Endothelial cell of umbilical vein (primary cell): ENCODE measurements at regions not wholly inside any gene's neighbourhood (a gene's known extent, or its start where the extent isn't known, plus 50 kb on each side); places are given as distances from the start of the nearest gene placed in this dataset.
A peak's percentile ranks its signal among the peaks of the same experiment; 100 is the strongest.

Source experiments
- BruUV-seq: library from RNA; stranded (reverse); fragments of 400-500 nt; replicated peaks from 2 replicates; lab custom pipeline; 2021; lab: Mats Ljungman, UMichigan
- CTCF ChIA-PET: fragments of 300-600, 350-600 bp; sonication (Branson Sonifier 250); formaldehyde crosslinking; loops from one replicate; lab custom pipeline; 2021; ENCODE audit warnings: antibody characterized with exemption, inconsistent platforms; lab: Charles Lee
- POLR2A ChIA-PET: fragments of 300-600, 350-600 bp; sonication (Branson Sonifier 250); formaldehyde crosslinking; loops from one replicate; lab custom pipeline; 2021; ENCODE audit warnings: antibody characterized with exemption, inconsistent platforms; lab: Charles Lee
- DNase-seq: peaks from one replicate; pipeline ENCODE4 v3.0.0-alpha.2; 2011; ENCODE audit warnings: low read depth, low spot score
- FAIRE-seq: peaks from 2 replicates; lab custom pipeline; 2011; peaks lifted over from hg19 to GRCh38; lab: Jason Lieb, UNC
- H2AFZ ChIP-seq: 2 replicates; pipeline ENCODE4 v1.6.0; 2012; ENCODE audit warnings: low read depth, low read length, control low read depth, inconsistent platforms
- H3K27ac ChIP-seq: 2 replicates; pipeline ENCODE4 v1.5.1; 2011; ENCODE audit warnings: low read depth, mild to moderate bottlenecking, control low read depth, low read length, moderate library complexity; ENCODE audit not compliant: insufficient read depth
- H3K27me3 ChIP-seq, 2 experiments: 2 replicates each; pipeline versions ENCODE4 v1.6.0 to v1.6.1; 2011; ENCODE audit warnings: low read length in 2 of 2, mixed read lengths in 1 of 2; ENCODE audit not compliant: control insufficient read depth in 2 of 2, insufficient read depth in 2 of 2
- H3K36me3 ChIP-seq, 2 experiments: 2 replicates in 1 of 2; 3 replicates in 1 of 2; pipeline ENCODE4 v1.5.1; 2011; ENCODE audit warnings: low read length in 2 of 2, mild to moderate bottlenecking in 1 of 2, moderate library complexity in 1 of 2; ENCODE audit not compliant: control insufficient read depth in 2 of 2, insufficient read depth in 2 of 2; ENCODE audit errors: extremely low read depth in 1 of 2
- H3K4me1 ChIP-seq: 3 replicates; pipeline ENCODE4 v1.5.1; 2011; ENCODE audit warnings: mild to moderate bottlenecking, low read length; ENCODE audit not compliant: control insufficient read depth, insufficient read depth; ENCODE audit errors: extremely low read depth
- H3K4me2 ChIP-seq: 2 replicates; pipeline ENCODE4 v1.6.1; 2011; ENCODE audit warnings: low read length, control low read depth, mixed read lengths; ENCODE audit not compliant: insufficient read depth
- H3K4me3 ChIP-seq, 3 experiments: fragments of 200-600 bp in 1 of 3; sonication (generic), shearing (Covaris generic) in 1 of 3; replicated peaks in 1 of 3; 2 replicates each; pipeline ENCODE4 v1.5.1; 2011 to 2016; ENCODE audit warnings: control low read depth in 3 of 3, low read length in 3 of 3, mild to moderate bottlenecking in 2 of 3, inconsistent platforms in 1 of 3, low read depth in 1 of 3, moderate library complexity in 1 of 3; ENCODE audit not compliant: insufficient read depth in 1 of 3
- H3K79me2 ChIP-seq: 2 replicates; pipeline ENCODE4 v1.6.0; 2012; ENCODE audit warnings: low read length, inconsistent platforms; ENCODE audit not compliant: control insufficient read depth, insufficient read depth
- H3K9ac ChIP-seq: replicated peaks from 2 replicates; pipeline ENCODE3; 2011; ENCODE audit warnings: low read length, control low read depth; ENCODE audit not compliant: insufficient read depth; ENCODE audit errors: extremely low read depth
- H3K9me1 ChIP-seq: replicated peaks from 3 replicates; pipeline ENCODE4 v1.6.0; 2011; ENCODE audit warnings: mild to moderate bottlenecking, low read length; ENCODE audit not compliant: control insufficient read depth, insufficient read depth; ENCODE audit errors: extremely low read depth
- H3K9me3 ChIP-seq: replicated peaks from 2 replicates; pipeline ENCODE4 v1.5.1; 2012; ENCODE audit warnings: low read length, inconsistent platforms; ENCODE audit not compliant: control insufficient read depth, insufficient read depth
- H4K20me1 ChIP-seq: replicated peaks from 2 replicates; pipeline ENCODE3; 2011; ENCODE audit warnings: mild to moderate bottlenecking, low read length; ENCODE audit not compliant: control insufficient read depth, insufficient read depth; ENCODE audit errors: extremely low read depth
- FOS ChIP-seq: IDR thresholded peaks from 2 replicates; pipeline ENCODE4 v1.6.1; 2011; ENCODE audit warnings: mild to moderate bottlenecking, low read length, moderate library complexity, borderline replicate concordance; ENCODE audit not compliant: insufficient read depth
- GATA2 ChIP-seq: IDR thresholded peaks from 2 replicates; pipeline ENCODE4 v1.7.0; 2011; ENCODE audit warnings: low read depth, mild to moderate bottlenecking, moderate library complexity, mixed read lengths, low read length; ENCODE audit not compliant: insufficient read length, insufficient read depth
- JUN ChIP-seq: IDR thresholded peaks from 2 replicates; pipeline ENCODE4 v1.6.1; 2011; ENCODE audit warnings: borderline replicate concordance, low read depth; ENCODE audit not compliant: insufficient read length, insufficient read depth
- MYC ChIP-seq: IDR thresholded peaks from one replicate; pipeline ENCODE4 v1.6.1; 2011; ENCODE audit warnings: mild to moderate bottlenecking, low read depth, low read length
- POLR2A ChIP-seq: IDR thresholded peaks from 2 replicates; pipeline ENCODE4 v1.6.1; 2012; ENCODE audit warnings: low read depth, mild to moderate bottlenecking, control low read depth, low read length
- POLR2AphosphoS5 ChIP-seq: IDR thresholded peaks from 2 replicates; pipeline ENCODE4 v1.6.1; 2012; ENCODE audit warnings: low read depth, mild to moderate bottlenecking, control low read depth, low read length, moderate library complexity; ENCODE audit not compliant: insufficient read depth
- dilution Hi-C: fragments of 300-500 bp; cut with MboI; formaldehyde crosslinking; loops from one replicate; pipeline ENCODE4 v1.15.0; 2019; ENCODE audit warnings: low sequenced_read_pairs; ENCODE audit not compliant: extremely low pct_ligation_motif_present
- intact Hi-C: fragments of 100-400 bp; cut with micrococcal nuclease; formaldehyde crosslinking; loops from one replicate; pipeline ENCODE4 v1.10.0; 2022
- TF ChIP-seq, protein P1 (sequence below), 2 donors: IDR thresholded peaks; 1 replicate in 1 of 2; 2 replicates in 1 of 2; pipeline ENCODE4 v1.5.1; 2011; ENCODE audit warnings: low read length in 2 of 2, mild to moderate bottlenecking in 2 of 2, moderate library complexity in 2 of 2, control low read depth in 1 of 2, inconsistent platforms in 1 of 2, low read depth in 1 of 2; ENCODE audit not compliant: insufficient read depth in 1 of 2; ENCODE audit errors: extremely low read depth in 1 of 2
- TF ChIP-seq, protein P2 (sequence below): IDR thresholded peaks from 2 replicates; pipeline ENCODE4 v1.6.1; 2011; ENCODE audit not compliant: insufficient read depth, insufficient read length

DNA sequence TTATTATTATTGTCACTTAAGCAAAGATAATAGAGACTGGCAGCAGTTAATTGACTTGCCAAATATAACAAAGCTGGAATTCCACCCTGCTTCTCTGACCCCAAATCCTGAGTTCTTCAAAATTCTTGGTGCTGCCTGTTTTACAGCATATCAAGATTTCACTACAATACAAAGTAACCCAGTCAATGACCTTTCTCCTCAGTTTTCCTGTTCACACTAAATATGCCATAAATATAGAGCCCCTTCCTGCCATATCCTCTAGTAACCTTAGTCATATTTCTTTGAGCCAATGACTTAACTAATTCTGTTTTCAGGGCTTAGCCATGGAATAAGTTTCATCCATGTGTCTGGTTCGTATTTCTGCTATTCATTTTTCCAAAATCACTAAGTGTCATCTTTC, 315.3 kb upstream of the HS3ST1 start:
- Histone ChIP-seq H3K9me1 (no peaks in the 10 kb centered on the region), H3K9me3 (no peaks in the 10 kb centered on the region), H4K20me1 (no peaks in the 10 kb centered on the region), H3K27ac (peak overlapping the region; percentile 82), H3K36me3 (no peaks in the 10 kb centered on the region), H3K4me2 (peak overlapping the region; percentile 90), H3K9ac (peak overlapping the region; percentile 70), H3K27me3 (no peaks in the 10 kb centered on the region), H2AFZ (no peak overlapping the region), H3K79me2 (no peaks in the 10 kb centered on the region), H3K4me3 (peak overlapping the region in 1 of 3 experiments; percentile 56), H3K4me1 (peaks cover 84% of the 10 kb centered on the region)
- CTCF ChIA-PET: interaction anchor here (0.7 to 1.7 kb wide), 6 partner anchors 17 to 889 kb away, joined by 3 to 10 read pairs (median 3); no protein-coding TSS in a partner anchor
- dilution Hi-C loops (loop anchor here (25.0 kb wide), 1 partner anchor 1132 kb away; no protein-coding TSS in a partner anchor), intact Hi-C loops (loop anchor here (1.0 to 10.0 kb wide), 7 partner anchors 45 to 1629 kb away; partner anchors contain the start of gene WDR1)
- POLR2A ChIA-PET: interaction anchor here (0.7 kb wide), 1 partner anchor 12 kb away, joined by 7 read pairs; no protein-coding TSS in a partner anchor
- DNase-seq: peak; percentile 94
- peak; percentile 31 for TF ChIP-seq JUN
- TF ChIP-seq, protein P1, sequence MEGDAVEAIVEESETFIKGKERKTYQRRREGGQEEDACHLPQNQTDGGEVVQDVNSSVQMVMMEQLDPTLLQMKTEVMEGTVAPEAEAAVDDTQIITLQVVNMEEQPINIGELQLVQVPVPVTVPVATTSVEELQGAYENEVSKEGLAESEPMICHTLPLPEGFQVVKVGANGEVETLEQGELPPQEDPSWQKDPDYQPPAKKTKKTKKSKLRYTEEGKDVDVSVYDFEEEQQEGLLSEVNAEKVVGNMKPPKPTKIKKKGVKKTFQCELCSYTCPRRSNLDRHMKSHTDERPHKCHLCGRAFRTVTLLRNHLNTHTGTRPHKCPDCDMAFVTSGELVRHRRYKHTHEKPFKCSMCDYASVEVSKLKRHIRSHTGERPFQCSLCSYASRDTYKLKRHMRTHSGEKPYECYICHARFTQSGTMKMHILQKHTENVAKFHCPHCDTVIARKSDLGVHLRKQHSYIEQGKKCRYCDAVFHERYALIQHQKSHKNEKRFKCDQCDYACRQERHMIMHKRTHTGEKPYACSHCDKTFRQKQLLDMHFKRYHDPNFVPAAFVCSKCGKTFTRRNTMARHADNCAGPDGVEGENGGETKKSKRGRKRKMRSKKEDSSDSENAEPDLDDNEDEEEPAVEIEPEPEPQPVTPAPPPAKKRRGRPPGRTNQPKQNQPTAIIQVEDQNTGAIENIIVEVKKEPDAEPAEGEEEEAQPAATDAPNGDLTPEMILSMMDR (IDR thresholded peaks at IDR 0.05; ENCODE audit: extremely low read depth in 1 of 2, insufficient read depth in 1 of 2, low read depth in 1 of 2, low read length in 2 of 2): no peak
- peak; percentile 64 for TF ChIP-seq POLR2AphosphoS5
- TF ChIP-seq POLR2A: no peak
- no peak for TF ChIP-seq MYC
- peak; percentile 28 for TF ChIP-seq FOS
- TF ChIP-seq GATA2: peak; percentile 81
- TF ChIP-seq, protein P2, sequence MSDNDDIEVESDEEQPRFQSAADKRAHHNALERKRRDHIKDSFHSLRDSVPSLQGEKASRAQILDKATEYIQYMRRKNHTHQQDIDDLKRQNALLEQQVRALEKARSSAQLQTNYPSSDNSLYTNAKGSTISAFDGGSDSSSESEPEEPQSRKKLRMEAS: no peak
- FAIRE-seq: peak; percentile 60
- BruUV-seq: no TSS peak
